HCT116 (cell line): ENCODE measurements at regions not wholly inside any gene's neighbourhood (a gene's known extent, or its start where the extent isn't known, plus 50 kb on each side); places are given as distances from the start of the nearest gene placed in this dataset.

Experiments used
- ATAC-seq: fragments of 200-7000 bp; cut with Tn5 transposase; 2 replicates; pipeline ENCODE4 v1.9.1; 2020; ENCODE audit warnings: mild to moderate bottlenecking, moderate library complexity
- BruUV-seq: library from RNA; stranded (reverse); fragments of 400-500 nt; replicated peaks from 2 replicates; lab custom pipeline; 2021; lab: Mats Ljungman, UMichigan
- CTCF ChIA-PET: fragments of 300-600 bp; sonication (Branson Sonifier 250); formaldehyde crosslinking; loops from one replicate; lab custom pipeline; 2021; ENCODE audit warnings: antibody characterized with exemption; lab: Charles Lee
- POLR2A ChIA-PET: fragments of 300-600, 350-600 bp; sonication (Branson Sonifier 250); formaldehyde crosslinking; loops from one replicate; lab custom pipeline; 2021; ENCODE audit warnings: antibody characterized with exemption; lab: Charles Lee
- RAD21 ChIA-PET, 2 experiments: fragments of 300-600 bp; sonication (Branson Sonifier 250); formaldehyde crosslinking; loops; one replicate each; lab custom pipeline; 2023; ENCODE audit warnings: low total read pairs in 2 of 2; ENCODE audit not compliant: uncharacterized antibody in 2 of 2, unreplicated experiment in 2 of 2, low non-redundant PET in 1 of 2; lab: Charles Lee
- DNase-seq: peaks from one replicate; pipeline ENCODE4 v3.0.0-alpha.2; 2010; ENCODE audit warnings: low read depth, low spot score
- H2AFZ ChIP-seq: fragments of 200-600 bp; shearing (Covaris generic), sonication (generic); 2 replicates; pipeline ENCODE4 v1.6.1; 2017; ENCODE audit warnings: low read depth, mixed run types, mixed read lengths, antibody characterized with exemption, low read length; ENCODE audit not compliant: poor library complexity, severe bottlenecking
- H3K27ac ChIP-seq: 2 replicates; pipeline ENCODE4 v1.5.1; 2012; ENCODE audit warnings: low read depth, low read length
- H3K27me3 ChIP-seq: fragments of 200-600 bp; sonication (generic); 2 replicates; pipeline ENCODE4 v1.6.1; 2016; ENCODE audit warnings: mixed run types, low read length, mixed read lengths; ENCODE audit not compliant: insufficient read depth
- H3K36me3 ChIP-seq, 2 experiments: fragments of 200-500 bp in 1 of 2; fragments of 200-600 bp in 1 of 2; sonication (Bioruptor generic) in 1 of 2; sonication (generic) in 1 of 2; 2 replicates each; pipeline versions ENCODE4 v1.5.1 to v1.6.1; 2014 to 2016; ENCODE audit warnings: low read length in 2 of 2, inconsistent platforms in 1 of 2, mixed read lengths in 1 of 2, mixed run types in 1 of 2; ENCODE audit not compliant: insufficient read depth in 2 of 2, control insufficient read depth in 1 of 2
- H3K4me1 ChIP-seq, 2 experiments: fragments of 200-600 bp in 1 of 2; sonication (generic) in 1 of 2; 2 replicates each; pipeline versions ENCODE4 v1.5.1 to v1.6.1; 2012 to 2017; ENCODE audit warnings: low read length in 2 of 2, inconsistent platforms in 1 of 2, mild to moderate bottlenecking in 1 of 2, mixed read lengths in 1 of 2, mixed run types in 1 of 2, moderate library complexity in 1 of 2; ENCODE audit not compliant: insufficient read depth in 2 of 2, control insufficient read depth in 1 of 2
- H3K4me2 ChIP-seq: fragments of 200-600 bp; sonication (generic); 2 replicates; pipeline ENCODE4 v1.6.1; 2017; ENCODE audit warnings: mixed run types, low read length, mixed read lengths
- H3K4me3 ChIP-seq, 2 experiments: fragments of 200-600 bp in 1 of 2; sonication (generic) in 1 of 2; replicated peaks in 1 of 2; 2 replicates each; pipeline ENCODE4 v1.5.1; 2011 to 2016; ENCODE audit warnings: low read length in 2 of 2, control low read depth in 1 of 2, low read depth in 1 of 2, mild to moderate bottlenecking in 1 of 2, mixed read lengths in 1 of 2, mixed run types in 1 of 2
- H3K79me2 ChIP-seq: fragments of 200-600 bp; sonication (generic); 2 replicates; pipeline ENCODE4 v1.6.1; 2017; ENCODE audit warnings: mild to moderate bottlenecking, mixed run types, low read length, moderate library complexity, mixed read lengths; ENCODE audit not compliant: insufficient read depth
- H3K9ac ChIP-seq: fragments of 200-600 bp; sonication (generic); 2 replicates; pipeline ENCODE4 v1.6.1; 2016; ENCODE audit warnings: low read length, mixed read lengths
- H3K9me2 ChIP-seq: fragments of 200-600 bp; sonication (generic), shearing (Covaris generic); 2 replicates; pipeline ENCODE4 v1.6.1; 2017; ENCODE audit warnings: mixed run types, mild to moderate bottlenecking, moderate library complexity; ENCODE audit not compliant: insufficient read depth
- H3K9me3 ChIP-seq, 2 experiments: fragments of 200-500 bp in 1 of 2; fragments of 200-600 bp in 1 of 2; sonication (Bioruptor generic) in 1 of 2; sonication (generic) in 1 of 2; 2 replicates each; pipeline ENCODE4 v1.6.1; 2014 to 2017; ENCODE audit warnings: low read length in 2 of 2, mixed read lengths in 2 of 2, inconsistent platforms in 1 of 2, low read depth in 1 of 2, mild to moderate bottlenecking in 1 of 2, mixed run types in 1 of 2, moderate library complexity in 1 of 2; ENCODE audit not compliant: control insufficient read depth in 1 of 2, insufficient read depth in 1 of 2
- H4K20me1 ChIP-seq: fragments of 200-600 bp; sonication (generic), shearing (Covaris generic); 2 replicates; pipeline ENCODE4 v1.6.1; 2017; ENCODE audit warnings: mixed run types, mild to moderate bottlenecking, moderate library complexity; ENCODE audit not compliant: insufficient read depth
- CBX3 ChIP-seq: IDR thresholded peaks from 2 replicates; pipeline ENCODE4 v1.6.1; 2012; ENCODE audit warnings: low read depth
- CEBPB ChIP-seq: IDR thresholded peaks from 2 replicates; pipeline ENCODE4 v1.6.1; 2012; ENCODE audit warnings: low read depth
- EGR1 ChIP-seq: IDR thresholded peaks from 2 replicates; pipeline ENCODE4 v1.6.1; 2012; ENCODE audit warnings: low read depth
- ELF1 ChIP-seq: IDR thresholded peaks from 2 replicates; pipeline ENCODE4 v1.6.1; 2012; ENCODE audit warnings: low read depth, borderline replicate concordance
- EZH2 ChIP-seq: fragments of 200-600 bp; sonication (generic); IDR thresholded peaks from 2 replicates; pipeline ENCODE4 v1.6.1; 2017; ENCODE audit warnings: antibody characterized with exemption, mixed run types
- EZH2phosphoT487 ChIP-seq: fragments of 200-600 bp; IDR thresholded peaks from 2 replicates; pipeline ENCODE4 v1.6.1; 2018; ENCODE audit warnings: antibody characterized with exemption, borderline replicate concordance
- FOSL1 ChIP-seq: IDR thresholded peaks from 2 replicates; pipeline ENCODE4 v1.6.1; 2012; ENCODE audit warnings: low read depth
- JUND ChIP-seq: IDR thresholded peaks from 2 replicates; pipeline ENCODE4 v1.6.1; 2012
- POLR2A ChIP-seq: IDR thresholded peaks from 2 replicates; pipeline ENCODE4 v1.7.0; 2011; ENCODE audit warnings: borderline replicate concordance; ENCODE audit not compliant: insufficient read depth, insufficient read length; ENCODE audit errors: extremely low read depth
- POLR2AphosphoS5 ChIP-seq: IDR thresholded peaks from 2 replicates; pipeline ENCODE4 v1.6.1; 2011; ENCODE audit warnings: mild to moderate bottlenecking, low read depth, low read length, moderate library complexity
- RAD21 ChIP-seq: IDR thresholded peaks from 2 replicates; pipeline ENCODE4 v1.6.1; 2012; ENCODE audit warnings: low read depth, mild to moderate bottlenecking
- REST ChIP-seq: IDR thresholded peaks from 2 replicates; pipeline ENCODE4 v1.6.1; 2012; ENCODE audit warnings: low read depth
- SP1 ChIP-seq: IDR thresholded peaks from 2 replicates; pipeline ENCODE4 v1.6.1; 2012; ENCODE audit warnings: low read depth
- SRF ChIP-seq: IDR thresholded peaks from 2 replicates; pipeline ENCODE4 v1.6.1; 2012; ENCODE audit warnings: low read depth
- TCF7L2 ChIP-seq: IDR thresholded peaks from 2 replicates; pipeline ENCODE4 v1.7.0; 2011; ENCODE audit warnings: borderline replicate concordance, inconsistent platforms; ENCODE audit not compliant: insufficient read depth, insufficient read length; ENCODE audit errors: extremely low read depth
- YY1 ChIP-seq: IDR thresholded peaks from 2 replicates; pipeline ENCODE4 v1.6.1; 2011; ENCODE audit warnings: low read length, low read depth, moderate library complexity, mild to moderate bottlenecking; ENCODE audit not compliant: insufficient replicate concordance; ENCODE audit errors: extremely low read depth
- ZNF274 ChIP-seq: fragments of 200-500 bp; sonication (Bioruptor generic); IDR thresholded peaks from 2 replicates; pipeline ENCODE4 v1.6.1; 2014; ENCODE audit warnings: mild to moderate bottlenecking, low read depth, low read length, inconsistent platforms
- intact Hi-C: fragments of 100-400 bp; cut with micrococcal nuclease; formaldehyde crosslinking; loops from 2 replicates; pipeline ENCODE4 v1.10.0; 2022
- TF ChIP-seq, protein P1 (sequence below): IDR thresholded peaks from 2 replicates; pipeline ENCODE4 v1.6.1; 2012
- TF ChIP-seq, protein P2 (sequence below): IDR thresholded peaks from 2 replicates; pipeline ENCODE4 v1.6.1; 2012

- no peak overlapping the region for H2AFZ ChIP-seq
- H3K27ac ChIP-seq = no peak overlapping the region
- ATAC-seq = no peak
- no peak overlapping the region for H3K4me3 ChIP-seq
- H3K36me3 ChIP-seq = no peaks in the 10 kb centered on the region
- ChIA-PET POLR2A (no interaction called here), RAD21 (no interaction called here), CTCF (no interaction called here)
- H3K27me3 ChIP-seq = peaks cover 23% of the 10 kb centered on the region
- DNase-seq = no peak
- no peaks in the 10 kb centered on the region for H4K20me1 ChIP-seq
- no peaks in the 10 kb centered on the region for H3K79me2 ChIP-seq
- no peaks in the 10 kb centered on the region for H3K9me3 ChIP-seq
- no peak for TF ChIP-seq POLR2AphosphoS5
- no peak for TF ChIP-seq SP1
- TF ChIP-seq FOSL1 = no peak
- TF ChIP-seq ZNF274 = no peak
- TF ChIP-seq REST = no peak
- TF ChIP-seq, protein P1, sequence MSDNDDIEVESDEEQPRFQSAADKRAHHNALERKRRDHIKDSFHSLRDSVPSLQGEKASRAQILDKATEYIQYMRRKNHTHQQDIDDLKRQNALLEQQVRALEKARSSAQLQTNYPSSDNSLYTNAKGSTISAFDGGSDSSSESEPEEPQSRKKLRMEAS = no peak
- no peak for TF ChIP-seq YY1
- no peak for TF ChIP-seq CBX3
- no peak for TF ChIP-seq EZH2phosphoT487
- no peak for TF ChIP-seq POLR2A
- no peak for TF ChIP-seq ELF1
- no peak for TF ChIP-seq CEBPB
- no peak for TF ChIP-seq JUND
- TF ChIP-seq RAD21 = no peak
- TF ChIP-seq SRF = no peak
- TF ChIP-seq EGR1 = no peak
- TF ChIP-seq EZH2 = no peak
- TF ChIP-seq, protein P2, sequence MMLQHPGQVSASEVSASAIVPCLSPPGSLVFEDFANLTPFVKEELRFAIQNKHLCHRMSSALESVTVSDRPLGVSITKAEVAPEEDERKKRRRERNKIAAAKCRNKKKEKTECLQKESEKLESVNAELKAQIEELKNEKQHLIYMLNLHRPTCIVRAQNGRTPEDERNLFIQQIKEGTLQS = no peak
- TF ChIP-seq TCF7L2 = no peak
- no peak overlapping the region for H3K4me2 ChIP-seq
- no peak overlapping the region for H3K9ac ChIP-seq
- no TSS peak for BruUV-seq
- H3K9me2 ChIP-seq = no peaks in the 10 kb centered on the region
- intact Hi-C loops = no loop called here
- H3K4me1 ChIP-seq = no peaks in the 10 kb centered on the region
Measured at GRCh38 chr3:181050738-181051137, 61.2 kb upstream of the DNAJC19 start.
